Muscle of leg (tissue), 3 donors: ENCODE measurements at regions not wholly inside any gene's neighbourhood (a gene's known extent, or its start where the extent isn't known, plus 50 kb on each side); places are given as distances from the start of the nearest gene placed in this dataset.

Experiments
- DNase-seq: peaks from one replicate; pipeline ENCODE4 v3.0.0; 2013
- H3K27ac ChIP-seq: one replicate; pipeline ENCODE4 v1.5.1; 2013; ENCODE audit warnings: mild to moderate bottlenecking, low read length, control low read depth
- H3K27me3 ChIP-seq: one replicate; pipeline ENCODE4 v1.6.1; 2013; ENCODE audit warnings: low read length; ENCODE audit not compliant: control insufficient read depth, insufficient read depth
- H3K36me3 ChIP-seq: one replicate; pipeline ENCODE4 v1.6.1; 2013; ENCODE audit warnings: low read length; ENCODE audit not compliant: control insufficient read depth, insufficient read depth
- H3K4me1 ChIP-seq: one replicate; pipeline ENCODE4 v1.6.1; 2013; ENCODE audit warnings: low read length; ENCODE audit not compliant: control insufficient read depth, insufficient read depth
- H3K4me3 ChIP-seq: one replicate; pipeline ENCODE4 v1.5.1; 2013; ENCODE audit warnings: low read length, control low read depth
- H3K9me3 ChIP-seq: replicated peaks from 2 replicates; pipeline ENCODE4 v1.6.1; 2013; ENCODE audit warnings: low read depth, low read length; ENCODE audit not compliant: control insufficient read depth
- WGBS: methylation state at CpG from one replicate; pipeline ENCODE4 v1.1.5; 2013; ENCODE audit warnings: missing lambda C conversion rate; ENCODE audit not compliant: insufficient coverage; 5-methylcytosine and 5-hydroxymethylcytosine counted together

DNA sequence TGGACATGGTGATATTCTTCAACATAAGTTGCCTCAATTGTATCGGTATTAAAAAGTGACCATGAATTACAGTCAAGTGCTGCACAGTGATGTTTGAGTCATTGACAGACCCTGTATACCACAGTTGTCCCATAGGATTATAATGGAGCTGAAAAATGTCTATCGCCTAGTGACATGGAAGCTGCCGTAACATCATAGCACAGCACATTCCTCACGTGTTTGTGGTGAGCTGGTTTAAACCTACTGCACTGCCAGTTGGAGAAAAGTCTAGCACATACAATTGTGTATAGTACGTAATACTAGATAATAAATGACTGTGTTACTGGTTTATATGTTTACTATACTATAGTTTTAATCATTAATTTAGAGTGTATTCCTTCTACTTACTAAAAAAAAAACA lies 150.2 kb downstream of the CDH26 start:
- Histone ChIP-seq H3K4me3 (no peak overlapping the region), H3K4me1 (peaks cover 9% of the 10 kb centered on the region), H3K36me3 (no peaks in the 10 kb centered on the region), H3K27me3 (peaks cover 2% of the 10 kb centered on the region), H3K9me3 (no peaks in the 10 kb centered on the region), H3K27ac (no peak overlapping the region)
- peak; percentile 14 for DNase-seq
- WGBS: 100% methylated on average over 2 of the region's 5 CpGs

DNA sequence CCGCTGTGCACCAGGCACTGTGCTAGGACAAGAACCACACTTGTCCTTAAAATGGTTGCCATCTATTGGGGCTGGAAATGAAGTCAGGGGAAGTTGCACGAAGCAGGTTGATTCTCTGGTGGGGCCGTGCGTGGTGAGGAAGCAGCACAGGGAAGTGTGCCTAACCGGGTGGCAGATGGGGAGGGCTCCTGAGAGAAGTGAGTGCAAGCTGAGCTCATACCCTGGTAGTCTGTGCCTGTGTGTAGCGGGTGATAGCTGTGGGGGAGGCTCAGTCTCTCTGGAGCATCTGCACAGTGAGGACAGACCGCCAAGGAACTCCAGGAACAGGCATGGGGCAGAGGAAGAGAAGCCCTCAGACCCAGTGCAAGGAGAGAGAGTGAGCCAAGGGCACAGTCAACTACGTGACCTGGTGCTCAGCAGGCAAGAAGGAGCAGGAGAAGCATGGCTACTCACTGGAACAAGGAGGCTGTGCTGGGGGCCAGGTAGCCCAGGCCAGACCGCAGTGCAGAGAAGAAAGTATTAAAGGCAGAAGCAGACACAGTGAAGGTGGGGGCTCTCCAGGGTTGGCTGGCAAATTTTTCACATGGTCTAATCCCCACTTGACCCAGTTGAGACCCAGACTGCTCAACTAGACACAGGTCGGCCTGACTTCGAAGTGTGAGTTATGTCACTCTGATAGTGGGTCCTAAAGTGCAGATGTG lies 155.0 kb downstream of the CDH26 start:
- peaks cover 16% of the 10 kb centered on the region for H3K4me1 ChIP-seq
- 80% methylated on average over 11 of the region's 11 CpGs for WGBS
- no peak overlapping the region for H3K4me3 ChIP-seq
- H3K27me3 ChIP-seq: no peaks in the 10 kb centered on the region
- DNase-seq: no peak
- no peaks in the 10 kb centered on the region for H3K36me3 ChIP-seq
- no peaks in the 10 kb centered on the region for H3K9me3 ChIP-seq
- no peak overlapping the region for H3K27ac ChIP-seq

DNA sequence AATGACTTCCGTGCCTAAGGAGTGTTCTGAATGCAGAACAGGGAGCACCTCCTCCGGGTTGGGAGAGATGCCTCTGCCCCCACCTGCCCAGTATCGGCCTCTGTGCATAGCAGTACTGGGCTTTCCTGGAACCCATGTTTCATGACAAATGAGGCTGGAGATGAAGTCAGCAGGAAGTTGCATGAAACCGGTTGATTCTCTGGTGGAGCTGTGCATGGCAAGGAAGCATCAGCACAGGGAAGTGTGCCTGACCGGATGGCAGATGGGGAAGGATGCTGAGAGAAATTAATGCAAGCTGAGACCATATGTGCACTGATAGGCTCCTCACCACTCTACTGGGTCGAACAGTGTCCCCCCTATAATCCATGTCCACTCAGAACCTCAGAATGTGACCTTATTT lies 155.5 kb downstream of the CDH26 start:
- no peak overlapping the region for H3K27ac ChIP-seq
- H3K4me1 ChIP-seq: peaks cover 19% of the 10 kb centered on the region
- no peaks in the 10 kb centered on the region for H3K36me3 ChIP-seq
- no peak overlapping the region for H3K4me3 ChIP-seq
- DNase-seq: no peak
- H3K27me3 ChIP-seq: no peaks in the 10 kb centered on the region
- H3K9me3 ChIP-seq: no peaks in the 10 kb centered on the region
- 97% methylated on average over 3 of the region's 6 CpGs for WGBS

DNA sequence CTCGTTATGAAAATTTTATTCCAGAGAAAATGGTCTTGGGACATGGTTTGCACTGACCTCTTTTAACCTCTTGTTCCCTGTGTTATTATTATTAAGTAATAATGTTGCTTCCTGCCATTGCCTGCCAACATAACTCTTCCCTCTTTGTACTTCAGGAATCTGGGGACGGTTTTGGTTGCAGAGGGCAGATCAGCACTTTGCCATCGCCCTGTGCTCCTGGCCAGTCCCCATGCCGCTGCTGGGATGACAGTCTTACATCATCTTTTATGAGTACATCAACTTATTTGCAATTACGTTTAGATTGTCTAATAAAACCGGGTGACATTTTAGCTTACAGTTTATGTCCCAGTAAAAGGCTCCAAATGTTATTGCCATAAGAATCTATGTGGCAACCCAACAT lies 157.2 kb downstream of the CDH26 start:
- DNase-seq: no peak
- peaks cover 21% of the 10 kb centered on the region for H3K4me1 ChIP-seq
- H3K9me3 ChIP-seq: no peaks in the 10 kb centered on the region
- no peak overlapping the region for H3K27ac ChIP-seq
- H3K27me3 ChIP-seq: no peaks in the 10 kb centered on the region
- 28% methylated on average over 4 of the region's 6 CpGs for WGBS
- H3K4me3 ChIP-seq: no peak overlapping the region
- H3K36me3 ChIP-seq: no peaks in the 10 kb centered on the region

DNA sequence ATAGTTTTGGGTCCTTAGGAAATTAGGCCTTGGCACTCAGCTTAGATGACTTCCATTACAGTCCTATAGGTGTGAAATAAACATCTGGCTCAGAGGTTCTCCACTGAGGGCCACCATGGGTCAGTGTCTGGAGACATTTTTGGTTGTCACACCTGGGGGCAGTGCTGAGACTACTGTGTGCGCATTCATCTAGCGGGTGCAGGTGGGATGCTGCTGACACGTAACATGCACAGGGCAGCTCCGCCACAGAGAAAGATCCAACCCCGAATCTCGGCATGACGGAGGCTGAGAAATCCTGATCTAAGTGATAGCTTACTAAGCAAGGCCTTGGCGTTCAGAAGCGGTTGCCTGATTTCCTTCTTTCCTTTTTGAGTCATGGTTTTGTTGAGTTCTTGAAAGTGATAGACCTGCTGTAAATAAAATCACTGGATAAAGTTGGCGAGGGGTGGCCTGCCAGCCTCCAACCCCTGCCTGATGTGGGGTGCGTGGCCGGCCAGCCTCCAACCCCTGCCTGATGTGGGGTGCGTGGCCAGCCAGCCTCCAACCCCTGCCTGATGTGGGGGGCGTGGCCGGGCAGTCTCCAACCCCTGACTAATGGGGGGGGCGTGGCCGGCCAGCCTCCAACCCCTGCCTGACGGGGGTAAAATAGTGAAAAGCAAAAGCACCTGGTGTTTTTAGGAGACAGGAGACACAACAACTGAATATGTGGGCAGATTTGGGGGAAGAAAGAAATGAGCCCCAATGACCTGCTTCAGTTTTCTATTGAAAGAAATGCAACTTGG lies 158.1 kb downstream of the CDH26 start:
- WGBS: 84% methylated on average over 12 of the region's 18 CpGs

DNA sequence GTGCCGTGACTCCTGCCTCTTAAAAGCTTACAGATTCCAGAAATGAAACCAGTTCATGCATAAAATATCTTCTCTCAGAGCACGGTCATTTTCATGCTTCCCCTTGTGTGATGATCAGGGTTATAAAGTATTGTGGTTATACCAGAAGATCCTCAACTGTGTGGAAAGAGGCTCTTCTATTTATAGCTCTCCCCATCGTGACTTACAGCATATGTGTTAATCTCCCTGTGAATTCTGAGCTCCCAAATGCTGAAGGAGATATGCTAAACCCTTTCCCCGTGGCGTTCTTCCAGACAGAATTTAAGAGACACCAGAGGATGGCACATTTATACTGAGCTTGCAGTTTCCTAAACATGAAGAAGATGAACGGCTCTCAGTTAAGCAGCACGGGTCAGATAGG lies 158.8 kb downstream of the CDH26 start:
- whole genome bisulfite sequencing: 5% methylated on average over 4 of the region's 7 CpGs
- Histone ChIP-seq H3K27ac (no peak overlapping the region), H3K36me3 (no peaks in the 10 kb centered on the region), H3K27me3 (peaks cover 3% of the 10 kb centered on the region), H3K9me3 (no peaks in the 10 kb centered on the region), H3K4me3 (no peak overlapping the region), H3K4me1 (peaks cover 21% of the 10 kb centered on the region)
- peak; percentile 66 for DNase-seq

More for the DNA sequence above, 158.1 kb downstream of the CDH26 start:
- H3K9me3 ChIP-seq: no peaks in the 10 kb centered on the region
- H3K36me3 ChIP-seq: no peaks in the 10 kb centered on the region
- peaks cover 21% of the 10 kb centered on the region for H3K4me1 ChIP-seq
- H3K27ac ChIP-seq: no peak overlapping the region
- no peak for DNase-seq
- H3K27me3 ChIP-seq: no peaks in the 10 kb centered on the region
- H3K4me3 ChIP-seq: no peak overlapping the region

DNA sequence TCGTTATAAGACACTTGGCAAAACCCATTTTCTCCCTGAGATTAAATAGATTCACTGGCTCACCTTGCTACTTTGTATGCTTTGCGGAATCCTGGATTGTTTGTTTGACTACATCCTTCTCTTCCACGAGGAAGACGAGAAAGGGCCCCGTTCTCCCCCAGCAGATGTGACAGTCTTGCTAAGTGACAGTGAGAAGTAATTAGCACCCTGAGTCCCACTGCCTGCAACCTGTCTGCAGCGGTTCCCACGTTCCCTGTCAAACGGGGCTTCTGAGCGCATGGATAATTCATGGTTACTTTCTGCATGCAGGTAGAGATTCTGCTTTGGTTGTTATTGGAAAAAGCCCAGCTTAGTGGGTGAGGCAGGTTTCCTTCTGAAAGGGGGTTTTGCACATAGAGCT lies 163.7 kb downstream of the CDH26 start:
- H3K27ac ChIP-seq: no peak overlapping the region
- H3K36me3 ChIP-seq: no peaks in the 10 kb centered on the region
- peaks cover 17% of the 10 kb centered on the region for H3K4me1 ChIP-seq
- H3K4me3 ChIP-seq: no peak overlapping the region
- H3K9me3 ChIP-seq: no peaks in the 10 kb centered on the region
- no peak for DNase-seq
- peaks cover 4% of the 10 kb centered on the region for H3K27me3 ChIP-seq
- WGBS: 83% methylated on average over 5 of the region's 9 CpGs

DNA sequence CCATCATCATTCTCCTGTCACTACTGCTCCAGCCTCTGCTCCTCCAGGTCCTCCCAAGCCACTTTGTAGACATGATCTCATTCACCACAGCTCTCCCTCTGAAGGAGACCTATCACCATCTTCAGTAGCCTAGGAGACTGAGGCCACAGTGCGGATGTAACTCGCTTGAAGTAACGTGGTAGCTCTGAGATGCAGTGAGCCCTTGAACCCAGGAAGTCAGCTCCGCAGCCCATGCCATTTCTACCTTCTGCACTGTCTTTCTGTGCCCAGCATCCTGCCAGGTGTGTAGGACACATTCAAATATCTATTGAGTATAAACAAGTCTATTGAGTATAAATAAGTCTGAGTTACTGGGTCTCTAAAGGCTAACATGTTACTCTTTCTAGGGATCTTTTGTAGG lies 164.4 kb downstream of the CDH26 start:
- Histone ChIP-seq H3K4me3 (no peak overlapping the region), H3K27ac (no peak overlapping the region), H3K4me1 (peaks cover 11% of the 10 kb centered on the region), H3K27me3 (peaks cover 4% of the 10 kb centered on the region), H3K36me3 (no peaks in the 10 kb centered on the region), H3K9me3 (no peaks in the 10 kb centered on the region)
- WGBS: 87% methylated on average over 3 of the region's 4 CpGs
- no peak for DNase-seq

DNA sequence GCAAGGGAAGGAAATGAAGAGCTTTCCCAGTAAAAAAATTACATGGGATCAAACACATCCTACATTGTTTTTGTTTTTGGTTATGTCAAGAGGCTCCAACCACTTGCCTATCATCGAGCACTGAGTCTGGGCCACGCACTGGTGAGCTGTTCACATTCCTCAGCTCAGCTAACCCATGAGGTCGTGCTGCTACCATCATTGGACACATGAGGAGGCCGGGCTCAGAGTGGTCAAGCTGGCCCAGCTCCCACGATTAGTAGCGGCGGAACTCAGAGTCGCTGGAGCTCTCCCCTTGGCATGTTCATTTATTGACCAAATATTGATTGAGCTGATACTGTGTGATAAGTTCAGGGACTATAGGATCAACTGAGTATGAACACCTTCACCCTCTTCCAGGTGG lies 164.9 kb downstream of the CDH26 start:
- H3K9me3 ChIP-seq: no peaks in the 10 kb centered on the region
- WGBS: 94% methylated on average over 3 of the region's 8 CpGs
- H3K4me1 ChIP-seq: peaks cover 8% of the 10 kb centered on the region
- no peak for DNase-seq
- H3K27ac ChIP-seq: no peak overlapping the region
- H3K27me3 ChIP-seq: peaks cover 4% of the 10 kb centered on the region
- H3K36me3 ChIP-seq: no peaks in the 10 kb centered on the region
- H3K4me3 ChIP-seq: no peak overlapping the region

DNA sequence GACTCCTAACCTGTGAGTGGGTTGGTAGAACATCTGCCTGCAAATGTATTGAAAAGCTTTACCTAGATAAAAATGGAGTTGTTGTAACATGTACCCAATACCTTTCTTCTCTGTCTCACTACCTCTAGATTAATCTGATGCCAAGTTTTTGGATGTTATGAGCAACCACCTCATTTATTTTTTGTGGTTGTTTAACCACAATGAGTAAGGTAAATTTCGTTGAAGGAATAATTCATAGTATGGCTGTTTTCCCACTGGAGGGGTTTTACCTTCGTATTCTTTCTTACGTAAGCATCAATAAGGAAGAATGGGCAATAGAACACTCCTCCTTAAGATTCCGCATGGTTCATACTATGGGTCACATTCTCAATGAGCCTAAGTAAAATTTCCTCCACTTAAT lies 165.4 kb downstream of the CDH26 start:
- Histone ChIP-seq H3K36me3 (no peaks in the 10 kb centered on the region), H3K4me3 (no peak overlapping the region), H3K27me3 (peaks cover 4% of the 10 kb centered on the region), H3K4me1 (peaks cover 3% of the 10 kb centered on the region), H3K9me3 (no peaks in the 10 kb centered on the region), H3K27ac (no peak overlapping the region)
- no peak for DNase-seq
- WGBS: no CpG with 5 or more reads among the region's 4 CpGs
